HFF-Myc (cell line): ENCODE measurements at regions not wholly inside any gene's neighbourhood (a gene's known extent, or its start where the extent isn't known, plus 50 kb on each side); places are given as distances from the start of the nearest gene placed in this dataset.

Source experiments
- DNase-seq: peaks from one replicate; pipeline ENCODE4 v3.0.0-alpha.2; 2011; ENCODE audit warnings: low read depth; ENCODE audit errors: extremely low read depth
- H3K4me3 ChIP-seq: replicated peaks from 2 replicates; pipeline ENCODE4 v1.5.1; 2011; ENCODE audit warnings: low read depth, mild to moderate bottlenecking, control low read depth, low read length
- CTCF ChIP-seq: IDR thresholded peaks from 2 replicates; pipeline ENCODE4 v1.5.1; 2012; ENCODE audit warnings: mild to moderate bottlenecking, low read depth, low read length, control low read depth; ENCODE audit errors: missing control alignments

DNA sequence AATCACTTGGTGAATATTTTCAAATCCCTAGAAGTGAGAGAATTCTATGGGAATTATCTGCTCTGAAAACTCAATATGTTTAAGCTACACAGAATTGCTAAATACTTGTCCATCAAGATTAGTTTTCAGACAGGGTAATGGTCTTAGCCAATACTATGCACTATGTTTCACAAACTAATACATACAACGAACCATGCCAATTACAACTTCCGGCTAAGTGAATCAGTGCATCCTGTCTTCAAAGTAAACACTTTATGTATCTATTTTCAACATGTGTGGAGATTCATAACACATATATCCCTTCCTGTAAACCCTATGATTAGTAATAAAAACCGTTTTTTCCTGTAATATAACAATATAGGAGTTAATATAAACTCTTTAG lies 181.5 kb downstream of the POSTN start:
- no peak overlapping the region for H3K4me3 ChIP-seq
- no peak for TF ChIP-seq CTCF
- DNase-seq = no peak

GRCh38 chr13:37416291-37417059 lies 182.1 kb downstream of the POSTN start:
- H3K4me3 ChIP-seq = no peak overlapping the region
- no peak for TF ChIP-seq CTCF
- DNase-seq = no peak

- H3K4me3 ChIP-seq = no peak overlapping the region
- no peak for DNase-seq
- TF ChIP-seq CTCF = no peak
Measured at GRCh38 chr13:37413161-37413560, 185.4 kb downstream of the POSTN start.

- no peak for TF ChIP-seq CTCF
- DNase-seq = no peak
- H3K4me3 ChIP-seq = no peak overlapping the region
Measured at GRCh38 chr13:37412241-37412921, 186.2 kb downstream of the POSTN start.

DNA sequence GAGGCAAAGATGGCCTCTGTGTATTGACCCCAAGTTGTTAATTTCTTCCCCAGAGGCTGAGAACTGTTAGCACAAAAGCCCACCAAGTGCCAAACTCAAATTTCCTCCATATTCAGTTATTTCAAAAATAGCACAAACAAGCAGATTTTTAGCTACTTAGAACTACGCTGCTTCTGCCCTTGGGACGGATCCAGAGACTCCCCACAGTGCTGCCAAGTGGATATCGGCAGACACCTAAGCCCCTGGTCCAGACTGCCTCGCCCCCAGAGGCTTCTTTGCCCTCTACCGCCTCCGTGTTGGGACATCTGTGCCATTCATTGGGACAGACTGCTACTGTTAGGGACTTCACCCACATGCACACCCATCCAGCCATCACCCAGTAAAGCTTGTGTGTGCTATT lies 188.3 kb downstream of the POSTN start:
- no peak overlapping the region for H3K4me3 ChIP-seq
- TF ChIP-seq CTCF = no peak
- no peak for DNase-seq

- TF ChIP-seq CTCF = no peak
- no peak overlapping the region for H3K4me3 ChIP-seq
- no peak for DNase-seq
Measured at GRCh38 chr13:37409756-37410155, 188.8 kb downstream of the POSTN start.
